ENCODE measurements at regions not wholly inside any gene's neighbourhood (a gene's known extent, or its start where the extent isn't known, plus 50 kb on each side); places are given as distances from the start of the nearest gene placed in this dataset.

GRCh38 chr4:104206784-104207183, 287.9 kb downstream of the CXXC4 start:
- Histone ChIP-seq H3K27me3 (no peaks in the 10 kb centered on the region), H3K9me3 (no peaks in the 10 kb centered on the region), H3K4me1 (no peaks in the 10 kb centered on the region), H3K36me3 (no peaks in the 10 kb centered on the region), H3K4me3 (ENCODE audit: low read depth, low read length) (no peak overlapping the region)
- no peak for TF ChIP-seq CTCF (IDR thresholded peaks at IDR 0.05; ENCODE audit: low read depth, low read length)
- no peak for DNase-seq

GRCh38 chr4:104205116-104205515, 289.6 kb downstream of the CXXC4 start:
- no peaks in the 10 kb centered on the region for H3K9me3 ChIP-seq

GRCh38 chr4:104188301-104188700, 306.4 kb downstream of the CXXC4 start:
- TF ChIP-seq CTCF (IDR thresholded peaks at IDR 0.05; ENCODE audit: low read depth, low read length) = no peak
- no peaks in the 10 kb centered on the region for H3K27me3 ChIP-seq
- no peak for DNase-seq
- H3K9me3 ChIP-seq = no peaks in the 10 kb centered on the region
- H3K36me3 ChIP-seq = no peaks in the 10 kb centered on the region
- no peak overlapping the region for H3K4me3 ChIP-seq (ENCODE audit: low read depth, low read length)
- no peaks in the 10 kb centered on the region for H3K4me1 ChIP-seq

More at GRCh38 chr4:104205116-104205515, 289.6 kb downstream of the CXXC4 start:
- H3K27me3 ChIP-seq = no peaks in the 10 kb centered on the region
- H3K4me3 ChIP-seq (ENCODE audit: low read depth, low read length) = no peak overlapping the region
- no peaks in the 10 kb centered on the region for H3K4me1 ChIP-seq
- no peaks in the 10 kb centered on the region for H3K36me3 ChIP-seq
- TF ChIP-seq CTCF (IDR thresholded peaks at IDR 0.05; ENCODE audit: low read depth, low read length) = no peak
- no peak for DNase-seq

- Histone ChIP-seq H3K4me3 (ENCODE audit: low read depth, low read length) (no peak overlapping the region), H3K36me3 (no peaks in the 10 kb centered on the region)
- DNase-seq = no peak
Measured at GRCh38 chr4:104169437-104169836, 325.3 kb downstream of the CXXC4 start.

GRCh38 chr4:104166749-104167148, 327.9 kb downstream of the CXXC4 start:
- Histone ChIP-seq H3K27me3 (no peaks in the 10 kb centered on the region), H3K36me3 (no peaks in the 10 kb centered on the region), H3K4me3 (ENCODE audit: low read depth, low read length) (no peak overlapping the region), H3K4me1 (no peaks in the 10 kb centered on the region), H3K9me3 (no peaks in the 10 kb centered on the region)
- DNase-seq = no peak
- no peak for TF ChIP-seq CTCF (IDR thresholded peaks at IDR 0.05; ENCODE audit: low read depth, low read length)

More at GRCh38 chr4:104169437-104169836, 325.3 kb downstream of the CXXC4 start:
- no peaks in the 10 kb centered on the region for H3K27me3 ChIP-seq
- H3K4me1 ChIP-seq = no peaks in the 10 kb centered on the region
- H3K9me3 ChIP-seq = no peaks in the 10 kb centered on the region
- TF ChIP-seq CTCF (IDR thresholded peaks at IDR 0.05; ENCODE audit: low read depth, low read length) = no peak

- no peak for DNase-seq
- Histone ChIP-seq H3K27me3 (no peaks in the 10 kb centered on the region), H3K36me3 (no peaks in the 10 kb centered on the region), H3K4me1 (no peaks in the 10 kb centered on the region), H3K4me3 (ENCODE audit: low read depth, low read length) (no peak overlapping the region), H3K9me3 (no peaks in the 10 kb centered on the region)
- no peak for TF ChIP-seq CTCF (IDR thresholded peaks at IDR 0.05; ENCODE audit: low read depth, low read length)
Measured at GRCh38 chr4:104163820-104164219, 330.9 kb downstream of the CXXC4 start.
